Astrocyte (in vitro differentiated cells and primary cell): ENCODE measurements at regions not wholly inside any gene's neighbourhood (a gene's known extent, or its start where the extent isn't known, plus 50 kb on each side); places are given as distances from the start of the nearest gene placed in this dataset.

ENCODE experiments used
- DNase-seq: peaks from one replicate; pipeline ENCODE4 v3.0.0-alpha.2; 2010; ENCODE audit warnings: low read depth
- FAIRE-seq: peaks from 2 replicates; lab custom pipeline; 2011; peaks lifted over from hg19 to GRCh38; lab: Jason Lieb, UNC
- H2AFZ ChIP-seq: 2 replicates; pipeline ENCODE4 v1.6.0; 2012; ENCODE audit warnings: low read depth, low read length, inconsistent platforms
- H3K27ac ChIP-seq: 2 replicates; pipeline ENCODE4 v1.5.1; 2011; ENCODE audit warnings: low read depth, low read length, inconsistent platforms
- H3K27me3 ChIP-seq: 2 replicates; pipeline ENCODE4 v1.6.0; 2011; ENCODE audit warnings: low read length, inconsistent platforms; ENCODE audit not compliant: insufficient read depth
- H3K36me3 ChIP-seq: 2 replicates; pipeline ENCODE4 v1.5.1; 2011; ENCODE audit warnings: low read length, inconsistent platforms; ENCODE audit not compliant: insufficient read depth
- H3K4me1 ChIP-seq: 2 replicates; pipeline ENCODE4 v1.5.1; 2011; ENCODE audit warnings: low read length, inconsistent platforms; ENCODE audit not compliant: insufficient read depth
- H3K4me2 ChIP-seq: 2 replicates; pipeline ENCODE4 v1.6.0; 2012; ENCODE audit warnings: low read length, inconsistent platforms
- H3K4me3 ChIP-seq: 2 replicates; pipeline ENCODE4 v1.5.1; 2011; ENCODE audit warnings: low read depth, mild to moderate bottlenecking, low read length, inconsistent platforms; ENCODE audit not compliant: insufficient read depth
- H3K79me2 ChIP-seq: 2 replicates; pipeline ENCODE4 v1.6.0; 2012; ENCODE audit warnings: mild to moderate bottlenecking, low read length, inconsistent platforms; ENCODE audit not compliant: insufficient read depth
- H3K9ac ChIP-seq: 2 replicates; pipeline ENCODE4 v1.6.0; 2012; ENCODE audit warnings: mild to moderate bottlenecking, low read length, inconsistent platforms
- H3K9me3 ChIP-seq: 2 replicates; pipeline ENCODE4 v1.5.1; 2012; ENCODE audit warnings: low read depth, mild to moderate bottlenecking, low read length, inconsistent platforms; ENCODE audit not compliant: insufficient read depth
- H4K20me1 ChIP-seq: 2 replicates; pipeline ENCODE4 v1.6.0; 2012; ENCODE audit warnings: low read length, inconsistent platforms; ENCODE audit not compliant: insufficient read depth
- H3K27ac Mint-ChIP-seq: one replicate; pipeline ENCODE4 v1.8.0; 2021; ENCODE audit warnings: mild to moderate bottlenecking, mixed read lengths; ENCODE audit not compliant: unreplicated experiment
- H3K27me3 Mint-ChIP-seq: one replicate; pipeline ENCODE4 v1.8.0; 2021; ENCODE audit warnings: low read depth, mixed read lengths; ENCODE audit not compliant: unreplicated experiment
- H3K36me3 Mint-ChIP-seq: one replicate; pipeline ENCODE4 v1.8.0; 2021; ENCODE audit warnings: low read depth, mixed read lengths; ENCODE audit not compliant: unreplicated experiment
- H3K4me1 Mint-ChIP-seq: one replicate; pipeline ENCODE4 v1.8.0; 2021; ENCODE audit warnings: low read depth, mixed read lengths; ENCODE audit not compliant: unreplicated experiment
- H3K4me3 Mint-ChIP-seq: one replicate; pipeline ENCODE4 v1.8.0; 2021; ENCODE audit warnings: mild to moderate bottlenecking, moderate library complexity, mixed read lengths; ENCODE audit not compliant: unreplicated experiment
- H3K9me3 Mint-ChIP-seq: one replicate; pipeline ENCODE4 v1.8.0; 2021; ENCODE audit warnings: mild to moderate bottlenecking, mixed read lengths; ENCODE audit not compliant: unreplicated experiment
- EZH2 ChIP-seq: IDR thresholded peaks from 2 replicates; pipeline ENCODE4 v1.6.1; 2012; ENCODE audit warnings: mild to moderate bottlenecking, low read length, inconsistent platforms; ENCODE audit not compliant: insufficient read depth
- TF ChIP-seq, protein P1 (sequence below): IDR thresholded peaks from 2 replicates; pipeline ENCODE4 v1.5.1; 2011; ENCODE audit warnings: low read depth, mild to moderate bottlenecking, inconsistent platforms, low read length, moderate library complexity; ENCODE audit not compliant: insufficient read depth

DNA sequence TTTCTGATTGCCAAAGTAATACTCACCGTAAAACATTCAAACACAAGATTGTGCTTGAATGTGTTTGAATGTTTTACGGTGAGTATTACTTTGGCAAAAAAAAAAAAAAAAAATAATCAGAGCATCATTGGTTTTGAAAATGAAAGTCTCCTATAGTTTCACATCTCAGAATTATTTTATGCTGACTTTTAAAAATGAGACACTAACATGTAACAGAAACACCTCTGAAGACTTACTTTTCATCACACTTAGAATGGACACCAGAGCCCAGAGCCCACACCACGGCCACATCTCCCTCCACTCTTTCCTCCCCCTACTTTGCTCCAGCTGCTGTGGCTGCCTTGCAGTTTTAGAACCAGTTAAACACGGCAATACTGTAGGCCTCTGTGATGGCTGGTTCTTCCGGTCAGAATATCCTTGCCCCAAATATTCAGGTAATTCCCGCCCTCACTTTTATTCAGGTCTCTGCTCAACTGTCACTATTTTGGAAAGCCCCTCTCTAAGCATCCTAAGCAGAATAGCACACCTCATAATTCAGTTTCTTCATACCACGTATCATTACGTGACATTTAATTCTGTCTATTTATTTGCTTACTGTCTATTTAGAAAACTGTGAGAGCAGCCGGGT lies 138.9 kb upstream of the MAX start:
- no peak overlapping the region for H2AFZ ChIP-seq
- DNase-seq (no peak), FAIRE-seq (no peak)
- H3K27ac Mint-ChIP-seq = no peak overlapping the region
- no peak overlapping the region for H3K4me2 ChIP-seq
- H3K27me3 Mint-ChIP-seq = no peaks in the 10 kb centered on the region
- H4K20me1 ChIP-seq = no peaks in the 10 kb centered on the region
- no peak overlapping the region for H3K4me3 Mint-ChIP-seq
- H3K9me3 Mint-ChIP-seq = no peaks in the 10 kb centered on the region
- no peak overlapping the region for H3K27ac ChIP-seq
- no peaks in the 10 kb centered on the region for H3K36me3 Mint-ChIP-seq
- no peaks in the 10 kb centered on the region for H3K27me3 ChIP-seq
- peaks cover 36% of the 10 kb centered on the region for H3K4me1 Mint-ChIP-seq
- H3K9me3 ChIP-seq = no peaks in the 10 kb centered on the region
- H3K36me3 ChIP-seq = no peaks in the 10 kb centered on the region
- H3K9ac ChIP-seq = no peak overlapping the region
- TF ChIP-seq, protein P1, sequence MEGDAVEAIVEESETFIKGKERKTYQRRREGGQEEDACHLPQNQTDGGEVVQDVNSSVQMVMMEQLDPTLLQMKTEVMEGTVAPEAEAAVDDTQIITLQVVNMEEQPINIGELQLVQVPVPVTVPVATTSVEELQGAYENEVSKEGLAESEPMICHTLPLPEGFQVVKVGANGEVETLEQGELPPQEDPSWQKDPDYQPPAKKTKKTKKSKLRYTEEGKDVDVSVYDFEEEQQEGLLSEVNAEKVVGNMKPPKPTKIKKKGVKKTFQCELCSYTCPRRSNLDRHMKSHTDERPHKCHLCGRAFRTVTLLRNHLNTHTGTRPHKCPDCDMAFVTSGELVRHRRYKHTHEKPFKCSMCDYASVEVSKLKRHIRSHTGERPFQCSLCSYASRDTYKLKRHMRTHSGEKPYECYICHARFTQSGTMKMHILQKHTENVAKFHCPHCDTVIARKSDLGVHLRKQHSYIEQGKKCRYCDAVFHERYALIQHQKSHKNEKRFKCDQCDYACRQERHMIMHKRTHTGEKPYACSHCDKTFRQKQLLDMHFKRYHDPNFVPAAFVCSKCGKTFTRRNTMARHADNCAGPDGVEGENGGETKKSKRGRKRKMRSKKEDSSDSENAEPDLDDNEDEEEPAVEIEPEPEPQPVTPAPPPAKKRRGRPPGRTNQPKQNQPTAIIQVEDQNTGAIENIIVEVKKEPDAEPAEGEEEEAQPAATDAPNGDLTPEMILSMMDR = no peak
- TF ChIP-seq EZH2 = no peak
- peaks cover 48% of the 10 kb centered on the region for H3K4me1 ChIP-seq
- H3K79me2 ChIP-seq = no peaks in the 10 kb centered on the region
- no peak overlapping the region for H3K4me3 ChIP-seq

DNA sequence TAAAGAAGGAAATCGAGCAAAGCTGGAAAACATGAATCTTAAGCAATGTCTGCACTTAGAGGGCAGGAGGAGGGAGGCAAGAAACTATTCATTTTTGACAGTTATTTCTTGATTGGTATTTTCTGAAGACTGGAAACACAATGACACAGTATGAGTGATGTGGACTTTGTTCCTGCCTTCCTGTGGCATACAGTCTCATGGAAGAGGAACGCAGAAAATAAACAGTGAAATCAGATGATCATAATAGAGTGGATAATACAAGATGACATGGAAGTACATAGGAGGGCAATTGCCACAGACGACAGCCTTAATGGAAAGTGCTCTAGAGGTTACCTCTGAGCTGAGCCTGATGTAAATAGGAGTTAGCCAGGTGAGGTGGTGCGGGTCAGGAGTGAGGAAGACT lies 140.4 kb upstream of the MAX start:
- H3K27ac Mint-ChIP-seq = no peak overlapping the region
- no peak for DNase-seq
- no peak for FAIRE-seq
- no peaks in the 10 kb centered on the region for H3K27me3 Mint-ChIP-seq
- H3K4me2 ChIP-seq = peak overlapping the region; percentile 11
- H3K4me1 Mint-ChIP-seq = peaks cover 23% of the 10 kb centered on the region
- H3K9me3 Mint-ChIP-seq = no peaks in the 10 kb centered on the region
- H3K36me3 ChIP-seq = no peaks in the 10 kb centered on the region
- H3K9me3 ChIP-seq = no peaks in the 10 kb centered on the region
- no peaks in the 10 kb centered on the region for H3K27me3 ChIP-seq
- no peak overlapping the region for H2AFZ ChIP-seq
- peaks cover 36% of the 10 kb centered on the region for H3K4me1 ChIP-seq
- H3K4me3 Mint-ChIP-seq = no peak overlapping the region
- peak overlapping the region; percentile 40 for H3K27ac ChIP-seq
- H3K36me3 Mint-ChIP-seq = no peaks in the 10 kb centered on the region
- H3K4me3 ChIP-seq = no peak overlapping the region
- H3K9ac ChIP-seq = no peak overlapping the region
- H3K79me2 ChIP-seq = no peaks in the 10 kb centered on the region
- TF ChIP-seq, protein P1 = no peak
- TF ChIP-seq EZH2 = no peak
- H4K20me1 ChIP-seq = no peaks in the 10 kb centered on the region

DNA sequence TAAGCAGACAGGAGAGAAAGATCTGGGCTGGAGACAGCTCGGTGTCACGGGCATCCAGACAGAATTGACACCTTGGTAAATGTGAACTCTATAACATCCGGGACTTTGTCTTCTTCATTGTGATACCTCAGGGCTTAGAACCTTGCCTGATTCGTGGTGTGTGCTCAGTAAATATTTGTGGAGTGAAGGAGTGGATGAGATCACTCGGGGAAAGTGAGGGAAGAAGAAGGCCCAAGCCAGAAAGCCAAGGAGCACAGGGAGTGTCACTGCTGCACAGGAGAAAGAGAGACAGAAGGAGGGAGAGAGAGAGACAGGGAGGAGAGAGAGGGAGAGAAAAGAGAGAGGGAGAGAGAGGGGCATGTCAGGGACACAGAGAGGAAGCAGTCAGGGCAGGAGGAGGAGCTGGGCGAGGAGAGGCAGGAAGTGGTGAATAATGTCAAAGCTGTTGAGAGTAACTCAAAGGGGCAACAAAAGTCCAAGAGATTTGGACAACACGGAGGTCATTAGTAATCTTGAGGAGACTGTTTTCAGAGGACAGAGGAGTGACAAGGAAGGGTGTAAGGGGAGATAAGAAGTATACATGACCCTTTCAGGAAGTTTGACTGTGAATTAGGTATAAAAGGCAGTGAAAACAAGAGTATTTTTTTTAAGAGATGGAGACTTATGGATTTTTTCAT lies 141.6 kb upstream of the MAX start:
- H2AFZ ChIP-seq = peak overlapping the region; percentile 78
- no peak for FAIRE-seq

More for the DNA sequence above, 141.6 kb upstream of the MAX start:
- Mint-ChIP-seq H3K27me3 (no peaks in the 10 kb centered on the region), H3K27ac (no peak overlapping the region), H3K36me3 (no peaks in the 10 kb centered on the region), H3K4me1 (peaks cover 12% of the 10 kb centered on the region), H3K4me3 (no peak overlapping the region), H3K9me3 (no peaks in the 10 kb centered on the region)
- Histone ChIP-seq H3K36me3 (no peaks in the 10 kb centered on the region), H3K27me3 (no peaks in the 10 kb centered on the region), H4K20me1 (no peaks in the 10 kb centered on the region), H3K9ac (peak overlapping the region; percentile 2), H3K4me1 (peaks cover 25% of the 10 kb centered on the region), H3K9me3 (no peaks in the 10 kb centered on the region), H3K27ac (peak overlapping the region; percentile 40), H3K4me2 (peak overlapping the region; percentile 39), H3K79me2 (no peaks in the 10 kb centered on the region), H3K4me3 (no peak overlapping the region)
- TF ChIP-seq EZH2 = no peak
- TF ChIP-seq, protein P1 = no peak
- no peak for DNase-seq
